Body of pancreas (tissue), 4 donors: ENCODE measurements at regions not wholly inside any gene's neighbourhood (a gene's known extent, or its start where the extent isn't known, plus 50 kb on each side); places are given as distances from the start of the nearest gene placed in this dataset.
A peak's percentile ranks its signal among the peaks of the same experiment; 100 is the strongest.

Experiments
- ATAC-seq: fragments of 150-250 bp; one replicate; pipeline ENCODE4 v1.9.1; 2016
- DNase-seq, 4 donors: peaks; one replicate each; pipeline ENCODE4 v3.0.0-alpha.2; 2019
- H3K27ac ChIP-seq, 4 donors: fragments of 200-600 bp; sonication (generic); 1 replicate in 3 of 4; 2 replicates in 1 of 4; pipeline versions ENCODE4 v1.5.1 to v1.6.1; 2016 to 2019; ENCODE audit warnings: mild to moderate bottlenecking in 1 of 4, mixed read lengths in 1 of 4, moderate library complexity in 1 of 4
- H3K27me3 ChIP-seq, 2 donors: fragments of 200-600 bp; sonication (generic); one replicate each; pipeline ENCODE4 v1.6.0; 2016; ENCODE audit warnings: mild to moderate bottlenecking in 1 of 2
- H3K36me3 ChIP-seq, 2 donors: fragments of 200-600 bp; sonication (generic); replicated peaks in 1 of 2; 2 replicates each; pipeline ENCODE4 v1.5.1; 2016; ENCODE audit warnings: low read depth in 2 of 2; ENCODE audit not compliant: insufficient read depth in 1 of 2
- H3K4me1 ChIP-seq: fragments of 200-600 bp; sonication (generic); one replicate; pipeline ENCODE4 v1.6.0; 2016
- H3K4me3 ChIP-seq, 2 donors: fragments of 200-600 bp; sonication (generic); 1 replicate in 1 of 2; 2 replicates in 1 of 2; pipeline ENCODE4 v1.5.1; 2016 to 2019
- H3K9me3 ChIP-seq, 3 donors: fragments of 200-600 bp; sonication (generic); 1 replicate in 2 of 3; 2 replicates in 1 of 3; pipeline ENCODE4 v1.5.1; 2016
- POLR2A ChIP-seq, 3 donors: fragments of 450-650 bp; IDR thresholded peaks; one replicate each; pipeline ENCODE4 v1.6.1; 2016; ENCODE audit warnings: antibody characterized with exemption in 3 of 3, mild to moderate bottlenecking in 2 of 3
- WGBS, 2 donors: methylation state at CpG; one replicate each; pipeline ENCODE4 v1.1.5; 2017; 5-methylcytosine and 5-hydroxymethylcytosine counted together
- intact Hi-C: fragments of 100-400 bp; cut with DNase I; formaldehyde crosslinking; loops from one replicate; pipeline ENCODE4 v1.15.1; 2023
- TF ChIP-seq, protein P1 (sequence below), 7 experiments: fragments of 450-650 bp in 4 of 7; fragments of 200-600 bp in 3 of 7; sonication (generic) in 3 of 7; IDR thresholded peaks; one replicate each; pipeline ENCODE4 v1.5.1; 2016 to 2019; ENCODE audit warnings: antibody characterized with exemption in 7 of 7

DNA sequence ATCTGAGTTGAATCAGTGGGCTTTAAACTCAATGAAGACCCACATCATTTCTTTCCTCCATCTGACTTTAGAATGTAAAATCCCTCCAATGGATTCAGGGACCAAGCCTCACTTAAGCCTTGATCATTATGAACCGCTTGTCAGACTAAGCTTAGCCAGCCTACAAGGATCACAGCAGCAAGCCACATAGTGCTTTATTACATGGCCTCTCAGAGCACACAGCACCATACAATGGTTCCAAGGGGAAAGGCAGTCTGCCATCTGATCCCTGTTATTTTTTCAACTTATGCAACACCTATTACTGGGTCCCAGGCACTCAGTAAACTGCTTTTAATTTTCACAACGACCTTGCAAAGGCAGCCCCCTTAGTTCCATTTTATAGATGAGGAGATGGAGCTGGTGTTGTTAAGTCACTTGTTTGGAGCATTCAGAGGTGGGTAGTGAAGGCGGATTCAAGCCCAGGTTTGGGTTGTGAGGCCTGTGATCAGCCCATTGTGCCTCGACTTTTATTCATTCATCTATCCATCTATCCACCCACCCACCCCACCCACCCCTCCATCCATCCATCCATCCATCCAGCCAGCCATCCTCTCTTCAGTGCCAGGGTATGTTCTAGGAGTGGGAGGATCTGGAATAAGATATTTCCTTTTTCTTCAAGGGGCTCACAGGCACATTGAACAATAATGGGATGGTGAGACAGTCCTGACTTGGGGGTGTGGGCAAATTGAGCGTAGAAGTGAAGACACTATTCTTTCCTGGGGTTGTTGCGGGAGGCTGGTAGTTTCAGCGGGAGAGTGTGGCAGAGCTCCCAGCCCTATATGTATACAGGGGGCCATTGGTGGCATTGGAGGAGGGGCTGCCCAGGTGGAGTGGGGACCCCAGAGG, 141.2 kb downstream of the MYCN start:
- Histone ChIP-seq H3K4me3 (no peak overlapping the region), H3K27me3 (no peaks in the 10 kb centered on the region), H3K27ac (no peak overlapping the region), H3K9me3 (no peaks in the 10 kb centered on the region), H3K4me1 (peaks cover 10% of the 10 kb centered on the region), H3K36me3 (no peaks in the 10 kb centered on the region)
- ATAC-seq (no peak), DNase-seq (no peak)
- intact Hi-C loops = no loop called here
- TF ChIP-seq POLR2A (IDR thresholded peaks at IDR 0.05) = no peak
- TF ChIP-seq, protein P1, sequence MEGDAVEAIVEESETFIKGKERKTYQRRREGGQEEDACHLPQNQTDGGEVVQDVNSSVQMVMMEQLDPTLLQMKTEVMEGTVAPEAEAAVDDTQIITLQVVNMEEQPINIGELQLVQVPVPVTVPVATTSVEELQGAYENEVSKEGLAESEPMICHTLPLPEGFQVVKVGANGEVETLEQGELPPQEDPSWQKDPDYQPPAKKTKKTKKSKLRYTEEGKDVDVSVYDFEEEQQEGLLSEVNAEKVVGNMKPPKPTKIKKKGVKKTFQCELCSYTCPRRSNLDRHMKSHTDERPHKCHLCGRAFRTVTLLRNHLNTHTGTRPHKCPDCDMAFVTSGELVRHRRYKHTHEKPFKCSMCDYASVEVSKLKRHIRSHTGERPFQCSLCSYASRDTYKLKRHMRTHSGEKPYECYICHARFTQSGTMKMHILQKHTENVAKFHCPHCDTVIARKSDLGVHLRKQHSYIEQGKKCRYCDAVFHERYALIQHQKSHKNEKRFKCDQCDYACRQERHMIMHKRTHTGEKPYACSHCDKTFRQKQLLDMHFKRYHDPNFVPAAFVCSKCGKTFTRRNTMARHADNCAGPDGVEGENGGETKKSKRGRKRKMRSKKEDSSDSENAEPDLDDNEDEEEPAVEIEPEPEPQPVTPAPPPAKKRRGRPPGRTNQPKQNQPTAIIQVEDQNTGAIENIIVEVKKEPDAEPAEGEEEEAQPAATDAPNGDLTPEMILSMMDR (IDR thresholded peaks at IDR 0.05) = no peak
- whole genome bisulfite sequencing, 2 donors = 68 to 85% methylated on average over 7 of the region's 7 CpGs

DNA sequence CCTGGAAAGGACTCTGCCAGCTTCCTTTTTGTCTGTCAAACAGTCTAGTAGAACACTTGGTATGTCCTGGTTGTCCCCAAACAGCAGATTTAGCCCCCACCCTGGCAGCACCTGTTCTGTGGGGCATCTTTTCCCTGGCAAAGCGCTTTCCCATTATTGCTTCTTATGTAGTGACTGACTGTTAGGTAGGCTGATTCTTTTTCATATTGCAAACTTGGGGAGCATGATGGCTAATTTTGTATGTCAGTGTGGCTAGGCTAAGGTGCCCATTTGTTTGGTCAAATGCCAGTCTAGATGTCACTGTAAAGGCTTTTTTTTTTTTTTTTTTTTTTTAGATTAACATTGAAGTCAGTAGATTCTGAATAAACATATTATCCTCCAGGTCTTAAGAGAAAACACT, 140.2 kb downstream of the MYCN start:
- intact Hi-C loops = no loop called here
- DNase-seq = no peak
- Histone ChIP-seq H3K36me3 (no peaks in the 10 kb centered on the region), H3K4me1 (peaks cover 10% of the 10 kb centered on the region), H3K27ac (no peak overlapping the region), H3K27me3 (no peaks in the 10 kb centered on the region), H3K4me3 (no peak overlapping the region), H3K9me3 (no peaks in the 10 kb centered on the region)
- ATAC-seq = no peak
- 100% methylated on average over 1 of the region's 1 CpG for WGBS, 2 donors
- no peak for TF ChIP-seq POLR2A (IDR thresholded peaks at IDR 0.05)

DNA sequence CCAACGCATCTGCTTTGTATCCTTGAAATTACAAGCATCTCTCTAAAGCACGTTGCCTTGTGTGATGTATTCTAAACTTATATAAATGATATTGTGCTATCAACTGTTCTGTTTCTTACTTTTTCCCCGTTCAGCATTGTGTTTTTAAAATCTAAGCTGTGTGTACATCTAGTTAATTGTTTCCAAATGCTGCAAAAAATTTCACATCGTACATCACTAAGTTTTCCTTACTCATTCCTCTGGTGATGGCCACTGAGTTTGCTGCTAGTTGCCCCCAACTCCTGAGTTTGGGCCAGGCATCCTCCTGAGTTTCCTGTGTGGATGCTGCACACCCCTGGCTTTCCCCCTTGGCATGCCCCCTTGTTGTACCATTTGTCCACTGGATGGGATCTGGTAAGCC, 139.7 kb downstream of the MYCN start:
- no peak for ATAC-seq
- H3K4me3 ChIP-seq = no peak overlapping the region
- 42 to 60% methylated on average over 4 of the region's 4 CpGs for WGBS, 2 donors
- no peak overlapping the region for H3K27ac ChIP-seq
- DNase-seq = no peak
- peaks cover 10% of the 10 kb centered on the region for H3K4me1 ChIP-seq
- no peaks in the 10 kb centered on the region for H3K9me3 ChIP-seq
- no peaks in the 10 kb centered on the region for H3K36me3 ChIP-seq
- intact Hi-C loops = no loop called here
- H3K27me3 ChIP-seq = no peaks in the 10 kb centered on the region
- TF ChIP-seq POLR2A (IDR thresholded peaks at IDR 0.05) = no peak
- TF ChIP-seq, protein P1 (IDR thresholded peaks at IDR 0.05) = no peak

DNA sequence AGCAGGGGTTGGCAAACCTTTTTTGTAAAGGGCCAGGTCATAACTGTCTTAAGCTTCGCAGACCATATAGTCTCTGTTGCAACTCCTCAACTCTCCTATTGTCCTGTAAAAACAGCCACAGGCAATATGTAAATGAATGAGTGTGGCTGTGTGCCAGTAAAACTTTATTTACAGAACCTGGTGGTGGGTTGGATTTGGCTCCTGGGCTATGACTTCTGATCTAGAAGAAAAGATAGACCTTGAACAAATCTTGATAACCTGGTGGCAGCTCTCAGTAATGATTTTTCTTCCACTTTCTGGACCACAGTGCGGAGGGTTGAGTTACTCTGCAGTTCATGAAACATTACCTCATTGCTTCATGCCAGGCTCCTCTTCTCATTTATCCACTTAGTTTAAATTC, 139.3 kb downstream of the MYCN start:
- ATAC-seq = peak; percentile 50
- intact Hi-C loops = no loop called here
- Histone ChIP-seq H3K9me3 (no peaks in the 10 kb centered on the region), H3K27me3 (no peaks in the 10 kb centered on the region), H3K27ac (no peak overlapping the region), H3K36me3 (no peaks in the 10 kb centered on the region), H3K4me1 (peaks cover 10% of the 10 kb centered on the region), H3K4me3 (no peak overlapping the region)
- peak in 2 of 4 donors; percentile 20 to 24 for DNase-seq
- WGBS, 2 donors = 39 to 40% methylated on average over 2 of the region's 2 CpGs
- TF ChIP-seq POLR2A (IDR thresholded peaks at IDR 0.05) = no peak
- TF ChIP-seq, protein P1 (IDR thresholded peaks at IDR 0.05) = peak in 1 of 7 experiments; percentile 13

DNA sequence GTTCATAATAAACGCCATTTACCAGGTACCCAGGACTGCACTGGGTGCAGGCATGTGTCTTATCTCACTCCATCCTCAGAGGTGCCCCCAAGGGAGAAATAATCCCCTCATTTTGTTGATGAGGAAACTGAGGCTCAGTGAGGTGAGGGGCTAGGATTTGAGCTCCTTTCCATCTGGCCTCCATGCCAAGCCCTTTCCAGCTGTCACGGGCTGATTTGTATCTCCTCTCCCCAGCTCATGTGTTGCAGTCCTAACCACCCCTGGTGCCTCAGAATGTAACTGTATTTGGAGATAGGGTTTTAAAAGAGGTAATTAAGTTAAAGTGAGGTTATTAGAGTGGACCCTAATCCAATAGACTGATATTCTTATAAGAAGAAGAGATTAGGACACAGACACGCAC, 137.3 kb downstream of the MYCN start:
- Histone ChIP-seq H3K27me3 (no peaks in the 10 kb centered on the region), H3K27ac (no peak overlapping the region), H3K4me1 (peaks cover 10% of the 10 kb centered on the region), H3K36me3 (no peaks in the 10 kb centered on the region), H3K4me3 (no peak overlapping the region), H3K9me3 (no peaks in the 10 kb centered on the region)
- ATAC-seq (no peak), DNase-seq (no peak)
- WGBS, 2 donors = 54 to 66% methylated on average over 3 of the region's 3 CpGs
- TF ChIP-seq, protein P1 (IDR thresholded peaks at IDR 0.05) = no peak
- no peak for TF ChIP-seq POLR2A (IDR thresholded peaks at IDR 0.05)
- intact Hi-C loops = no loop called here
